Neural cell (in vitro differentiated cells): ENCODE measurements at regions not wholly inside any gene's neighbourhood (a gene's known extent, or its start where the extent isn't known, plus 50 kb on each side); places are given as distances from the start of the nearest gene placed in this dataset.

Source experiments
- H2AFZ ChIP-seq: fragments of 200-600, 300-800 bp; sonication (generic), shearing (Covaris generic); 2 replicates; pipeline ENCODE4 v1.6.0; 2014; ENCODE audit warnings: low read depth, mild to moderate bottlenecking, antibody characterized with exemption, low read length, moderate library complexity
- H3F3A ChIP-seq: fragments of 200-600 bp; shearing (Covaris generic); 2 replicates; pipeline ENCODE4 v1.6.1; 2016; ENCODE audit warnings: mild to moderate bottlenecking, moderate library complexity, mixed read lengths, antibody characterized with exemption, low read length; ENCODE audit not compliant: insufficient read depth, poor library complexity, severe bottlenecking
- H3K27ac ChIP-seq: fragments of 200-600, 300-800 bp; sonication (generic), shearing (Covaris generic); 2 replicates; pipeline ENCODE4 v1.5.1; 2014; ENCODE audit warnings: mild to moderate bottlenecking, low read length, moderate library complexity
- H3K27me3 ChIP-seq: fragments of 300-800, 200-600 bp; sonication (generic), shearing (Covaris generic); 2 replicates; pipeline ENCODE4 v1.6.0; 2014; ENCODE audit warnings: mild to moderate bottlenecking, low read depth, low read length, moderate library complexity; ENCODE audit not compliant: insufficient read depth
- H3K36me3 ChIP-seq: fragments of 300-800, 200-600 bp; sonication (generic), shearing (Covaris generic); 2 replicates; pipeline ENCODE4 v1.5.1; 2014; ENCODE audit warnings: mild to moderate bottlenecking, antibody characterized with exemption, low read length, moderate library complexity; ENCODE audit not compliant: insufficient read depth
- H3K4me2 ChIP-seq: fragments of 300-800, 200-600 bp; sonication (generic), shearing (Covaris generic); 2 replicates; pipeline ENCODE4 v1.6.0; 2014; ENCODE audit warnings: mild to moderate bottlenecking, low read length
- H3K4me3 ChIP-seq: fragments of 300-800, 200-600 bp; sonication (generic), shearing (Covaris generic); 2 replicates; pipeline ENCODE4 v1.5.1; 2014; ENCODE audit warnings: mild to moderate bottlenecking, low read length, moderate library complexity
- H3K79me2 ChIP-seq: fragments of 200-600 bp; shearing (Covaris generic); replicated peaks from 2 replicates; pipeline ENCODE4 v1.6.0; 2014; ENCODE audit warnings: mild to moderate bottlenecking, low read length, moderate library complexity; ENCODE audit not compliant: insufficient read depth
- H3K9ac ChIP-seq: fragments of 300-800, 200-600 bp; sonication (generic), shearing (Covaris generic); 2 replicates; pipeline ENCODE4 v1.6.1; 2016; ENCODE audit warnings: mild to moderate bottlenecking, low read length, mixed read lengths
- H3K9me2 ChIP-seq: fragments of 200-600 bp; shearing (Covaris generic); 2 replicates; pipeline ENCODE4 v1.6.1; 2016; ENCODE audit warnings: mild to moderate bottlenecking, low read length, mixed read lengths; ENCODE audit not compliant: insufficient read depth
- H3K9me3 ChIP-seq: fragments of 200-600, 300-800 bp; sonication (generic), shearing (Covaris generic); 2 replicates; pipeline ENCODE4 v1.6.1; 2016; ENCODE audit warnings: mild to moderate bottlenecking, mixed run types, low read length, moderate library complexity, mixed read lengths
- H4K20me1 ChIP-seq: fragments of 200-600 bp; shearing (Covaris generic); 2 replicates; pipeline ENCODE4 v1.6.1; 2016; ENCODE audit warnings: mild to moderate bottlenecking, mixed run types; ENCODE audit not compliant: insufficient read depth
- EP300 ChIP-seq: fragments of 450-650 bp; conservative IDR thresholded peaks from 2 replicates; pipeline ENCODE4 v1.6.1; 2014; ENCODE audit warnings: antibody characterized with exemption, mild to moderate bottlenecking, moderate library complexity; ENCODE audit not compliant: poor library complexity, severe bottlenecking
- EZH2 ChIP-seq: fragments of 200-600, 300-800 bp; shearing (Covaris generic), sonication (generic); IDR thresholded peaks from 2 replicates; pipeline ENCODE4 v1.6.1; 2014; ENCODE audit warnings: antibody characterized with exemption, low read length, borderline replicate concordance, mild to moderate bottlenecking; ENCODE audit not compliant: insufficient read depth, poor library complexity, severe bottlenecking
- MXI1 ChIP-seq: fragments of 450-650 bp; conservative IDR thresholded peaks from 2 replicates; pipeline ENCODE4 v1.6.1; 2014; ENCODE audit warnings: antibody characterized with exemption, mild to moderate bottlenecking; ENCODE audit not compliant: poor library complexity, severe bottlenecking
- POLR2AphosphoS5 ChIP-seq: IDR thresholded peaks from 2 replicates; pipeline ENCODE4 v1.6.1; 2012
- RAD21 ChIP-seq: fragments of 450-650 bp; conservative IDR thresholded peaks from 2 replicates; pipeline ENCODE4 v1.6.1; 2014; ENCODE audit warnings: antibody characterized with exemption, mild to moderate bottlenecking, moderate library complexity
- SMC3 ChIP-seq: fragments of 450-650 bp; conservative IDR thresholded peaks from 2 replicates; pipeline ENCODE4 v1.6.1; 2014; ENCODE audit warnings: antibody characterized with exemption, mild to moderate bottlenecking, moderate library complexity; ENCODE audit not compliant: poor library complexity
- TAF1 ChIP-seq: IDR thresholded peaks from 2 replicates; pipeline ENCODE4 v1.6.1; 2012; ENCODE audit warnings: low read depth
- TF ChIP-seq, protein P1 (sequence below): fragments of 450-650 bp; IDR thresholded peaks from 2 replicates; pipeline ENCODE4 v1.5.1; 2014; ENCODE audit warnings: antibody characterized with exemption, mild to moderate bottlenecking, moderate library complexity; ENCODE audit not compliant: poor library complexity, severe bottlenecking
- TF ChIP-seq, protein P2 (sequence below): IDR thresholded peaks from 2 replicates; pipeline ENCODE4 v1.6.1; 2012; ENCODE audit warnings: borderline replicate concordance

DNA sequence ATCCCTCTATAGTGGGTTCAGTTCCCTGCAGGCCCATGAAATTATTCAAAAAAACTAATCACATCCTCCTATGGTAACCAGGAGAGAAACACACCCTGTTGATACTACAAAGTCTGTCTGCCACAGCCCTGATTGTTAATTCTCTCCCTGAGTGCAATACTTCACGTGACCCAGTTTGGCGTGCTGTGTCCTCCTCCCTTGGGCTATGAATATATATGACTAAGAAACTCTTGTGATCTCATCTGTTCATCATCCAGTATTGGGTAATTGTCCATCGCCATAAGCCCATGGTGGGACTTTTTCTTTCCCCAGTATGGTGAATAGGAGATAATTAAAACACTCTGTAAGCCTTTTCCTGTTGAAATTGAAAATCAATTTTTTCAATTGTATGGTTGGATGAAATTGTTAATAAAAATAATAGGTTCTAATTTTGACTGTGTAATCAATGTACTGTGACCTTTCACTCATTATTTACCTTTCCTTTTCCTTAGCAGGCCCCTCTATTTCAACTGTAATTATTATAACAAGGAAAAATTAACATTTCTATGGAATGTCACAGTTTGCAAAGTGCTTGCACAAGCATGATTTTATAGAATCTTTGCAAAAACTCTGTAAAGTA lies 1822.6 kb downstream of the SUCLG1 start:
- Histone ChIP-seq H3K9me3 (no peaks in the 10 kb centered on the region), H3K36me3 (no peaks in the 10 kb centered on the region), H3K27ac (no peak overlapping the region), H3K27me3 (no peaks in the 10 kb centered on the region), H2AFZ (no peak overlapping the region), H3K4me2 (no peak overlapping the region), H3K9me2 (no peaks in the 10 kb centered on the region), H3F3A (no peaks in the 10 kb centered on the region), H3K79me2 (no peaks in the 10 kb centered on the region), H3K4me3 (no peak overlapping the region), H4K20me1 (no peaks in the 10 kb centered on the region), H3K9ac (no peak overlapping the region)
- no peak for TF ChIP-seq RAD21
- TF ChIP-seq POLR2AphosphoS5, result no peak
- no peak for TF ChIP-seq EP300
- TF ChIP-seq SMC3, result no peak
- no peak for TF ChIP-seq MXI1
- TF ChIP-seq, protein P1, sequence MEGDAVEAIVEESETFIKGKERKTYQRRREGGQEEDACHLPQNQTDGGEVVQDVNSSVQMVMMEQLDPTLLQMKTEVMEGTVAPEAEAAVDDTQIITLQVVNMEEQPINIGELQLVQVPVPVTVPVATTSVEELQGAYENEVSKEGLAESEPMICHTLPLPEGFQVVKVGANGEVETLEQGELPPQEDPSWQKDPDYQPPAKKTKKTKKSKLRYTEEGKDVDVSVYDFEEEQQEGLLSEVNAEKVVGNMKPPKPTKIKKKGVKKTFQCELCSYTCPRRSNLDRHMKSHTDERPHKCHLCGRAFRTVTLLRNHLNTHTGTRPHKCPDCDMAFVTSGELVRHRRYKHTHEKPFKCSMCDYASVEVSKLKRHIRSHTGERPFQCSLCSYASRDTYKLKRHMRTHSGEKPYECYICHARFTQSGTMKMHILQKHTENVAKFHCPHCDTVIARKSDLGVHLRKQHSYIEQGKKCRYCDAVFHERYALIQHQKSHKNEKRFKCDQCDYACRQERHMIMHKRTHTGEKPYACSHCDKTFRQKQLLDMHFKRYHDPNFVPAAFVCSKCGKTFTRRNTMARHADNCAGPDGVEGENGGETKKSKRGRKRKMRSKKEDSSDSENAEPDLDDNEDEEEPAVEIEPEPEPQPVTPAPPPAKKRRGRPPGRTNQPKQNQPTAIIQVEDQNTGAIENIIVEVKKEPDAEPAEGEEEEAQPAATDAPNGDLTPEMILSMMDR, result no peak
- no peak for TF ChIP-seq TAF1
- TF ChIP-seq, protein P2, sequence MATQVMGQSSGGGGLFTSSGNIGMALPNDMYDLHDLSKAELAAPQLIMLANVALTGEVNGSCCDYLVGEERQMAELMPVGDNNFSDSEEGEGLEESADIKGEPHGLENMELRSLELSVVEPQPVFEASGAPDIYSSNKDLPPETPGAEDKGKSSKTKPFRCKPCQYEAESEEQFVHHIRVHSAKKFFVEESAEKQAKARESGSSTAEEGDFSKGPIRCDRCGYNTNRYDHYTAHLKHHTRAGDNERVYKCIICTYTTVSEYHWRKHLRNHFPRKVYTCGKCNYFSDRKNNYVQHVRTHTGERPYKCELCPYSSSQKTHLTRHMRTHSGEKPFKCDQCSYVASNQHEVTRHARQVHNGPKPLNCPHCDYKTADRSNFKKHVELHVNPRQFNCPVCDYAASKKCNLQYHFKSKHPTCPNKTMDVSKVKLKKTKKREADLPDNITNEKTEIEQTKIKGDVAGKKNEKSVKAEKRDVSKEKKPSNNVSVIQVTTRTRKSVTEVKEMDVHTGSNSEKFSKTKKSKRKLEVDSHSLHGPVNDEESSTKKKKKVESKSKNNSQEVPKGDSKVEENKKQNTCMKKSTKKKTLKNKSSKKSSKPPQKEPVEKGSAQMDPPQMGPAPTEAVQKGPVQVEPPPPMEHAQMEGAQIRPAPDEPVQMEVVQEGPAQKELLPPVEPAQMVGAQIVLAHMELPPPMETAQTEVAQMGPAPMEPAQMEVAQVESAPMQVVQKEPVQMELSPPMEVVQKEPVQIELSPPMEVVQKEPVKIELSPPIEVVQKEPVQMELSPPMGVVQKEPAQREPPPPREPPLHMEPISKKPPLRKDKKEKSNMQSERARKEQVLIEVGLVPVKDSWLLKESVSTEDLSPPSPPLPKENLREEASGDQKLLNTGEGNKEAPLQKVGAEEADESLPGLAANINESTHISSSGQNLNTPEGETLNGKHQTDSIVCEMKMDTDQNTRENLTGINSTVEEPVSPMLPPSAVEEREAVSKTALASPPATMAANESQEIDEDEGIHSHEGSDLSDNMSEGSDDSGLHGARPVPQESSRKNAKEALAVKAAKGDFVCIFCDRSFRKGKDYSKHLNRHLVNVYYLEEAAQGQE, result no peak
- TF ChIP-seq EZH2, result no peak

GRCh38 chr2:82599021-82599420 lies 1860.1 kb downstream of the SUCLG1 start:
- Histone ChIP-seq H3K36me3 (no peaks in the 10 kb centered on the region), H3K27ac (no peak overlapping the region), H3K4me2 (no peak overlapping the region), H3F3A (no peaks in the 10 kb centered on the region), H3K4me3 (no peak overlapping the region), H3K9me2 (no peaks in the 10 kb centered on the region), H3K27me3 (no peaks in the 10 kb centered on the region), H3K79me2 (no peaks in the 10 kb centered on the region), H3K9me3 (no peaks in the 10 kb centered on the region), H4K20me1 (no peaks in the 10 kb centered on the region), H2AFZ (no peak overlapping the region), H3K9ac (no peak overlapping the region)
- TF ChIP-seq SMC3 (no peak), MXI1 (no peak), EZH2 (no peak), TAF1 (no peak), RAD21 (no peak), POLR2AphosphoS5 (no peak), EP300 (no peak)
- TF ChIP-seq, protein P2, result no peak
- TF ChIP-seq, protein P1, result no peak
